Prostate gland (tissue), 2 donors: ENCODE measurements at regions not wholly inside any gene's neighbourhood (a gene's known extent, or its start where the extent isn't known, plus 50 kb on each side); places are given as distances from the start of the nearest gene placed in this dataset.
"Not testable (repeated sequence)": the region's sequence is repeated elsewhere in the genome, so short reads cannot be mapped to it uniquely, and the experiment has no call there.

Source experiments
- POLR2A ChIP-seq: fragments of 450-650 bp; IDR thresholded peaks from one replicate; pipeline ENCODE4 v1.6.1; 2016; ENCODE audit warnings: antibody characterized with exemption, mild to moderate bottlenecking
- POLR2AphosphoS5 ChIP-seq: sonication (generic); formaldehyde crosslinking; IDR thresholded peaks from one replicate; pipeline ENCODE4 v1.6.1; 2017; ENCODE audit warnings: antibody characterized with exemption
- TF ChIP-seq, protein P1 (sequence below), 4 experiments: fragments of 200-600 bp in 2 of 4; fragments of 450-650 bp in 2 of 4; sonication (generic) in 2 of 4; IDR thresholded peaks; 1 replicate in 3 of 4; 2 replicates in 1 of 4; pipeline ENCODE4 v1.5.1; 2016 to 2019; ENCODE audit warnings: antibody characterized with exemption in 4 of 4, mild to moderate bottlenecking in 2 of 4, moderate library complexity in 2 of 4

DNA sequence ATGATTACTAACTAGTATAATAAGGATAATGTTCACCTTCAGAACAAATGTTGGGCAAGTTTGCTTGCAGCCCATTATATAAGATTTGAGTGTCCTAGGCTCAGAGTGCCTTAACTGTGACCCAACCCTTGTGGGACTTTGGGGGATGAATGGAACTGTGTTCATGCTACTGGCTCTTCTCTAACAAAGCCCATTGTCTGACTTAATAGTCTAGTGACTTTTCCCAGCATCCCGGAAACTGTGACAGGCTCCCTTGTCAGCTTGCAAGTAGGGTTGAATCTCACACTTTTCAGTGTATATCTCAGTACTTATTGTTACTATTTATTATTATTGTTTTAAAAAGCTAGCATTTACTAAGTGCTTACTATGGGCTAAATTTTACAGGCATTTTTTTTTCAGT lies 729.2 kb downstream of the PRIM2 start:
- TF ChIP-seq, protein P1, sequence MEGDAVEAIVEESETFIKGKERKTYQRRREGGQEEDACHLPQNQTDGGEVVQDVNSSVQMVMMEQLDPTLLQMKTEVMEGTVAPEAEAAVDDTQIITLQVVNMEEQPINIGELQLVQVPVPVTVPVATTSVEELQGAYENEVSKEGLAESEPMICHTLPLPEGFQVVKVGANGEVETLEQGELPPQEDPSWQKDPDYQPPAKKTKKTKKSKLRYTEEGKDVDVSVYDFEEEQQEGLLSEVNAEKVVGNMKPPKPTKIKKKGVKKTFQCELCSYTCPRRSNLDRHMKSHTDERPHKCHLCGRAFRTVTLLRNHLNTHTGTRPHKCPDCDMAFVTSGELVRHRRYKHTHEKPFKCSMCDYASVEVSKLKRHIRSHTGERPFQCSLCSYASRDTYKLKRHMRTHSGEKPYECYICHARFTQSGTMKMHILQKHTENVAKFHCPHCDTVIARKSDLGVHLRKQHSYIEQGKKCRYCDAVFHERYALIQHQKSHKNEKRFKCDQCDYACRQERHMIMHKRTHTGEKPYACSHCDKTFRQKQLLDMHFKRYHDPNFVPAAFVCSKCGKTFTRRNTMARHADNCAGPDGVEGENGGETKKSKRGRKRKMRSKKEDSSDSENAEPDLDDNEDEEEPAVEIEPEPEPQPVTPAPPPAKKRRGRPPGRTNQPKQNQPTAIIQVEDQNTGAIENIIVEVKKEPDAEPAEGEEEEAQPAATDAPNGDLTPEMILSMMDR (IDR thresholded peaks at IDR 0.05), result not testable (repeated sequence)
- not testable (repeated sequence) for TF ChIP-seq POLR2A, POLR2AphosphoS5
